ENCODE measurements at regions not wholly inside any gene's neighbourhood (a gene's known extent, or its start where the extent isn't known, plus 50 kb on each side); places are given as distances from the start of the nearest gene placed in this dataset.
"Not testable (repeated sequence)": the region's sequence is repeated elsewhere in the genome, so short reads cannot be mapped to it uniquely, and the experiment has no call there.

DNA sequence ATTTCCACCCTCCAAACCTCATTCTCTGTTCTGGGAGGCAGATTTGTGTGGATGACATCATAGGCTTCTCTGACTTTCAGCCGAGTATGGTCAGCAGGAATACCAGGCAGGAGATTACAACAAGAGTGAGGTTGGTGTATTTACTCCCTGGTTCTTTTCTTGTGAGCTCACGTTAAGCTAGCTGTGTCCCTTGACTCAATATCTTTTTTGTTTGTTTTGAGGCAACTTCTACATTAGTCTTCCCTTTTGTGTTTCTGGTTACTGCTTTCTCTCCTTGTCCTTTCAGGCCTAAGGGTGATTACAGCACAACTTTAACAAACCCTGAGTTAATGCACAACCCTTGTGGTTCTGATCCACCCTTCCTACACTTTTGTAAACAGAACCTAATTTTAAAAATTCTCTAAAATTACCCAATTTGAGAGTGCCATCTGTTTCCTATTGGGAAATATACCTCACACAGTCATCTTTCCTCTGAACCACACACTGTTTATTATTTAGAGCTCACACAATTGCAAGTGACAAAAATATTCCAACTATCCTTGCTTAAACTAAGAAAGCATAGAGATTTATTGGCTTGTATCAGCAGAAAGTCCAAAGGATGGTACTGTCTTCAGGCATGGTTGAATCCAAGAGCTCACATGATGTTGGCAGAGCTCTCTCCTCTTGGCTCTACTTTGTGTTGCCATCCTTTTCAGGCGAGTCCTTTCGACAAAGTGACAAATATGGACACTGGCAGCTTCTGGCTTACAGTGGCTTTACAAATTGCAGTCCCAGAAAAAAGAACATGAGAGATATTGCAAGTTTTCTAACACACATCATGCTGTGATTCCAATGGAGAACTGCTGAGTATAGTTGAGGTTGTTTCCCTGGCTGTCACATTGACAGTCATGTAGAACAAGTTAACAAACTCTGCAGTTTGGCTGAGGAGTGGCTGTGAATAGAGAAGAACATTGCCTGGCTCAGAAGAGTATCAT, 150.5 kb upstream of the DDIT4L start:
- TF ChIP-seq, protein P1, sequence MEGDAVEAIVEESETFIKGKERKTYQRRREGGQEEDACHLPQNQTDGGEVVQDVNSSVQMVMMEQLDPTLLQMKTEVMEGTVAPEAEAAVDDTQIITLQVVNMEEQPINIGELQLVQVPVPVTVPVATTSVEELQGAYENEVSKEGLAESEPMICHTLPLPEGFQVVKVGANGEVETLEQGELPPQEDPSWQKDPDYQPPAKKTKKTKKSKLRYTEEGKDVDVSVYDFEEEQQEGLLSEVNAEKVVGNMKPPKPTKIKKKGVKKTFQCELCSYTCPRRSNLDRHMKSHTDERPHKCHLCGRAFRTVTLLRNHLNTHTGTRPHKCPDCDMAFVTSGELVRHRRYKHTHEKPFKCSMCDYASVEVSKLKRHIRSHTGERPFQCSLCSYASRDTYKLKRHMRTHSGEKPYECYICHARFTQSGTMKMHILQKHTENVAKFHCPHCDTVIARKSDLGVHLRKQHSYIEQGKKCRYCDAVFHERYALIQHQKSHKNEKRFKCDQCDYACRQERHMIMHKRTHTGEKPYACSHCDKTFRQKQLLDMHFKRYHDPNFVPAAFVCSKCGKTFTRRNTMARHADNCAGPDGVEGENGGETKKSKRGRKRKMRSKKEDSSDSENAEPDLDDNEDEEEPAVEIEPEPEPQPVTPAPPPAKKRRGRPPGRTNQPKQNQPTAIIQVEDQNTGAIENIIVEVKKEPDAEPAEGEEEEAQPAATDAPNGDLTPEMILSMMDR (IDR thresholded peaks at IDR 0.05; ENCODE audit: insufficient read depth, low read depth, low read length, missing control alignments), result no peak
- no peak for DNase-seq (ENCODE audit: low read depth)
- no peak overlapping the region for H3K4me3 ChIP-seq (ENCODE audit: low read length)

DNA sequence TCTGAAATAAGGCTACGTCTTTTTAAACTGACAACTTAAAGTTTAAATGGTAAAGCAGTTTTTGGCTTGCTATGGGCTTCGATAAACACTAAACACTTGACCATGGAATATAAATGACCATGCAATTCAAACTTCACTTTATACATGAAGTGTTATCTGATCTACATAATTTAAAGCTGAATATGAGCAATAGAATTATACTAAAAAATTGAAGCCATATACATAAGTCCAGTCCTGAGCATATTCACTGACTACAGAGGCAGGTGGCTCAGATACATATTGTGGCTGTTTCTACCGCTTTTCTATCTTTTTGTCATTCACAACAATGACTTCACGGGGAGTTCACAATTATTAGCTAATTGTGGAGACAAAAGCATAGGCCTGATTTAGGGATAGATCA, 149.6 kb upstream of the DDIT4L start:
- TF ChIP-seq, protein P1 (IDR thresholded peaks at IDR 0.05; ENCODE audit: insufficient read depth, low read depth, low read length, missing control alignments), result no peak
- H3K4me3 ChIP-seq (ENCODE audit: low read length), result no peak overlapping the region
- no peak for DNase-seq (ENCODE audit: low read depth)

- not testable (repeated sequence) for H3K4me3 ChIP-seq (ENCODE audit: low read length); DNase-seq (ENCODE audit: low read depth)
Observed at GRCh38 chr4:100333491-100333890, 143.2 kb upstream of the DDIT4L start.

DNA sequence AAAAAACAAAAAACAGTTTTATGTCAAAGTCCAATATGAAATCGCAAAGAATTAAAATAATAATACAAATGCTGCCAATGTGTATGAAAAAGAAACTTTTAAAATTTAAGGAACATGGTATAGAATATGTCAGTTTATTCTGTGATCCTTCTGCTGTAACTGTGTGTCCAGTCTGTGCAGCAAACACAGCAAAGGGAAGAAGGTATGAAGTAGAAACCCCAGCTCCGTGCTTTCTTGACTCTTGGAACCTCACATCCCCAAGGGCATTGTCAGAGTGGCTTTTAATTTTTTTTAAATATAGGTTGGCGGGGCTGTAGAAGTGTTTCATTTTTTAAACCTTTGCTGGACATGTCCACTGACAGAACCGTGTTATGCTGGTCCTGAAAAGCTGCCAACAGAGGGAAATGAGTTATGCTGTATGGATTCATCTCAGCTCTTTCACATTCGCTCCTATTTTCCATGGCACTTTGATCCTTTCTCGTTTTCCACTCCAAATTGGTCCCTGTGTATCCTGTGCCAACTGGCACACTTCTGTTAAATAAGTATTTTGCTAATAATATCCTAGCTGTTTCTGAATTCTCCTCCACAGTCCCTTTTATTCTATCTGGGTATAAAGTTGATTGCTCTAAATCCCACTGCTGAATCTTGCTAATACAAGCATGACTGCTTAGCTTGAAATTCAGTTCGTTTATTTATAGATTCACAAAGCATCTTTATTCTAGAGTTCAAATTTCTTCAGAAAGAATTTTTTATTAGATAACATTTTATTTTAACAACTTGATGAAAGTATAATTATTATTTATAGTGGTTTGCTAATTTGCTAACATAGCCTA, 127.0 kb upstream of the DDIT4L start:
- no peak overlapping the region for H3K4me3 ChIP-seq (ENCODE audit: low read length)
- TF ChIP-seq, protein P1 (IDR thresholded peaks at IDR 0.05; ENCODE audit: insufficient read depth, low read depth, low read length, missing control alignments), result no peak
- DNase-seq (ENCODE audit: low read depth), result no peak

- TF ChIP-seq, protein P1 (IDR thresholded peaks at IDR 0.05; ENCODE audit: insufficient read depth, low read depth, low read length, missing control alignments), result no peak
- H3K4me3 ChIP-seq (ENCODE audit: low read length), result no peak overlapping the region
- no peak for DNase-seq (ENCODE audit: low read depth)
Observed at GRCh38 chr4:100314057-100314456, 123.8 kb upstream of the DDIT4L start.

- TF ChIP-seq, protein P1 (IDR thresholded peaks at IDR 0.05; ENCODE audit: insufficient read depth, low read depth, low read length, missing control alignments), result no peak
Observed at GRCh38 chr4:100312615-100313350, 122.5 kb upstream of the DDIT4L start.

DNA sequence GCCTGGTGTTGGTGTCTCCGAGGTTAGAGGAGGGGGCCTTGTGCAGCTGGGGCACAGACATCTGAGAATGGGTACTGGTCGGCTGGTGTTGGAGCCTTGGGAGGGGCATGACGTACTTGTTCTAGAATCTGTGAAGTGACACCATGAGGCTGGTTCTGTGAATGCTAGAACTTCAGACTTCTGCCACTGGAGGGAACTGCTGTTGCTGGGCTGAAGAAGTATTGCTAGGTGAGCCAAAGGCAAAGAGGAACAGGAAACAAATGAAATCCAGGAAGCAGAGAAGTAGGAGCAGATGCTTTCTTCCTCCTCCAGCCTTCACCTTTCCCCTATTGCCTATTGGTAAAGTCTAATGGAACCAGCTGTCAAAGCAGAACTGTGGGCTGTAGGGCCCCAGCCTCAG, 120.9 kb upstream of the DDIT4L start:
- TF ChIP-seq, protein P1 (IDR thresholded peaks at IDR 0.05; ENCODE audit: insufficient read depth, low read depth, low read length, missing control alignments), result peak; percentile 59
- DNase-seq (ENCODE audit: low read depth), result peak; percentile 51
- no peak overlapping the region for H3K4me3 ChIP-seq (ENCODE audit: low read length)

More at GRCh38 chr4:100312615-100313350, 122.5 kb upstream of the DDIT4L start:
- no peak overlapping the region for H3K4me3 ChIP-seq (ENCODE audit: low read length)
- DNase-seq (ENCODE audit: low read depth), result no peak

Measured in epithelial cell of esophagus (primary cell).